DMS153 treated with DMSO at 0.1 percent for 48 hours (cell line): ENCODE measurements at regions not wholly inside any gene's neighbourhood (a gene's known extent, or its start where the extent isn't known, plus 50 kb on each side); places are given as distances from the start of the nearest gene placed in this dataset.

ENCODE experiments used
- DNase-seq: peaks from one replicate; lab custom pipeline; 2025; ENCODE audit not compliant: unreplicated experiment; lab: John Stamatoyannopoulos, UW

GRCh38 chr20:24277196-24277595 lies 192.2 kb upstream of the SYNDIG1 start:
- DNase-seq = no peak

GRCh38 chr20:24275946-24276705 lies 193.3 kb upstream of the SYNDIG1 start:
- DNase-seq = no peak

GRCh38 chr20:24273251-24273650 lies 196.2 kb upstream of the SYNDIG1 start:
- no peak for DNase-seq

- DNase-seq = no peak
Measured at GRCh38 chr20:24261351-24261750, 208.1 kb upstream of the SYNDIG1 start.

GRCh38 chr20:24257171-24257570 lies 212.3 kb upstream of the SYNDIG1 start:
- DNase-seq = no peak

- no peak for DNase-seq
Measured at GRCh38 chr20:24256307-24256706, 213.1 kb upstream of the SYNDIG1 start.

GRCh38 chr20:24254480-24254879 lies 214.9 kb upstream of the SYNDIG1 start:
- no peak for DNase-seq

- no peak for DNase-seq
Measured at GRCh38 chr20:24253321-24253720, 216.1 kb upstream of the SYNDIG1 start.

GRCh38 chr20:24245094-24245493 lies 224.3 kb upstream of the SYNDIG1 start:
- DNase-seq = no peak

GRCh38 chr20:24242763-24243162 lies 226.7 kb upstream of the SYNDIG1 start:
- DNase-seq = no peak

GRCh38 chr20:24241466-24241865 lies 228.0 kb upstream of the SYNDIG1 start:
- DNase-seq = no peak

GRCh38 chr20:24236963-24237362 lies 232.5 kb upstream of the SYNDIG1 start:
- no peak for DNase-seq

GRCh38 chr20:24236201-24236600 lies 233.2 kb upstream of the SYNDIG1 start:
- no peak for DNase-seq

GRCh38 chr20:24235296-24236175 lies 233.9 kb upstream of the SYNDIG1 start:
- no peak for DNase-seq

- no peak for DNase-seq
Measured at GRCh38 chr20:24227600-24227999, 239.0 kb upstream of the GGTLC1 start.

- no peak for DNase-seq
Measured at GRCh38 chr20:24212494-24212893, 223.9 kb upstream of the GGTLC1 start.

GRCh38 chr20:24211972-24212371 lies 223.4 kb upstream of the GGTLC1 start:
- no peak for DNase-seq

- DNase-seq = no peak
Measured at GRCh38 chr20:24210356-24210755, 221.8 kb upstream of the GGTLC1 start.

- no peak for DNase-seq
Measured at GRCh38 chr20:24208652-24209051, 220.1 kb upstream of the GGTLC1 start.

GRCh38 chr20:24207803-24208300 lies 219.3 kb upstream of the GGTLC1 start:
- DNase-seq = no peak

GRCh38 chr20:24206995-24207394 lies 218.4 kb upstream of the GGTLC1 start:
- DNase-seq = no peak
